GM21825 (cell line): ENCODE measurements at regions not wholly inside any gene's neighbourhood (a gene's known extent, or its start where the extent isn't known, plus 50 kb on each side); places are given as distances from the start of the nearest gene placed in this dataset.
A peak's percentile ranks its signal among the peaks of the same experiment; 100 is the strongest.

Experiments
- ATAC-seq: cut with Tn5 transposase; IDR thresholded peaks from one replicate; pipeline ENCODE4 v1.9.1; 2021; ENCODE audit warnings: mild to moderate bottlenecking, moderate library complexity; ENCODE audit not compliant: unreplicated experiment

- ATAC-seq: no peak
Measured at GRCh38 chr7:96415293-96415940, 93.5 kb upstream of the SLC25A13 start.

GRCh38 chr7:96414931-96415292, 93.0 kb upstream of the SLC25A13 start:
- ATAC-seq: peak; percentile 78

- ATAC-seq: no peak
Measured at GRCh38 chr7:96410126-96410839, 88.4 kb upstream of the SLC25A13 start.

- ATAC-seq: no peak
Measured at GRCh38 chr7:96408881-96409280, 87.0 kb upstream of the SLC25A13 start.

- ATAC-seq: no peak
Measured at GRCh38 chr7:96407427-96407826, 85.5 kb upstream of the SLC25A13 start.

- ATAC-seq: no peak
Measured at GRCh38 chr7:96402913-96403312, 81.0 kb upstream of the SLC25A13 start.

- ATAC-seq: no peak
Measured at GRCh38 chr7:96401200-96401599, 79.3 kb upstream of the SLC25A13 start.

GRCh38 chr7:96400518-96400917, 78.6 kb upstream of the SLC25A13 start:
- ATAC-seq: no peak

GRCh38 chr7:96400001-96400400, 78.1 kb upstream of the SLC25A13 start:
- no peak for ATAC-seq

GRCh38 chr7:96397936-96398598, 76.2 kb upstream of the SLC25A13 start:
- no peak for ATAC-seq

GRCh38 chr7:96388620-96389383, 66.9 kb upstream of the SLC25A13 start:
- ATAC-seq: no peak

- ATAC-seq: no peak
Measured at GRCh38 chr7:96388166-96388565, 66.3 kb upstream of the SLC25A13 start.

GRCh38 chr7:96380111-96380512, 58.2 kb upstream of the SLC25A13 start:
- ATAC-seq: no peak

GRCh38 chr7:96377399-96377798, 55.5 kb upstream of the SLC25A13 start:
- ATAC-seq: no peak
